Heart right ventricle (tissue), 16 donors: ENCODE measurements at regions not wholly inside any gene's neighbourhood (a gene's known extent, or its start where the extent isn't known, plus 50 kb on each side); places are given as distances from the start of the nearest gene placed in this dataset.

Source experiments
- ATAC-seq, 8 donors: fragments of 200-7000 bp; cut with Tn5 transposase; one replicate each; pipeline ENCODE4 v1.9.1; 2020; ENCODE audit warnings: mild to moderate bottlenecking in 8 of 8, moderate library complexity in 8 of 8, moderate number of reproducible peaks in 1 of 8
- DNase-seq, 2 donors: peaks; one replicate each; pipeline ENCODE4 v3.0.0-alpha.2; 2020
- H3K27ac ChIP-seq, 10 donors: fragments of 200-600 bp; sonication (generic) in 2 of 10; one replicate each; pipeline versions ENCODE4 v1.5.0 to v1.8.0; 2020 to 2022; ENCODE audit warnings: mild to moderate bottlenecking in 3 of 10
- H3K27me3 ChIP-seq, 7 donors: fragments of 200-600 bp; one replicate each; pipeline ENCODE4 v1.8.0; 2021 to 2022; ENCODE audit warnings: mild to moderate bottlenecking in 2 of 7
- H3K36me3 ChIP-seq, 9 donors: fragments of 200-600 bp; sonication (generic) in 1 of 9; one replicate each; pipeline versions ENCODE4 v1.5.0 to v1.8.0; 2020 to 2022; ENCODE audit warnings: mild to moderate bottlenecking in 2 of 9
- H3K4me1 ChIP-seq, 9 donors: fragments of 200-600 bp; sonication (generic) in 1 of 9; one replicate each; pipeline versions ENCODE4 v1.5.0 to v1.8.0; 2020 to 2022; ENCODE audit warnings: mild to moderate bottlenecking in 4 of 9
- H3K4me3 ChIP-seq, 10 donors: fragments of 200-600 bp; sonication (generic) in 2 of 10; one replicate each; pipeline versions ENCODE4 v1.5.0 to v1.8.0; 2020 to 2022; ENCODE audit warnings: mild to moderate bottlenecking in 7 of 10, moderate library complexity in 2 of 10
- H3K9me3 ChIP-seq, 11 donors: fragments of 200-600 bp in 10 of 11; sonication (generic) in 2 of 11; one replicate each; pipeline versions ENCODE4 v1.5.0 to v1.8.0; 2013 to 2022; ENCODE audit warnings: mild to moderate bottlenecking in 2 of 11, control low read depth in 1 of 11, moderate library complexity in 1 of 11
- CTCF ChIP-seq, 9 donors: fragments of 200-600 bp; sonication (generic) in 2 of 9; IDR thresholded peaks; one replicate each; pipeline versions ENCODE4 v1.5.0 to v1.8.0; 2021 to 2022; ENCODE audit warnings: antibody characterized with exemption in 9 of 9, mild to moderate bottlenecking in 5 of 9, moderate library complexity in 1 of 9
- WGBS, 2 donors: extraction: QIAGEN DNeasy Blood & Tissue Kit; methylation state at CpG; one replicate each; pipeline ENCODE4 v1.1.7; 2013; ENCODE audit warnings: inconsistent platforms in 1 of 2; 5-methylcytosine and 5-hydroxymethylcytosine counted together
- intact Hi-C, 10 donors: fragments of 100-400 bp; cut with DNase I; formaldehyde crosslinking; loops; one replicate each; pipeline versions ENCODE4 v1.11.1 to v1.14.2; 2022
- donor health status: Arrhythmogenic right ventricular cardiomyopathy.
- donor health status: ischemic (EF 13 %, LVEDD 7.1; RV severe dilation, severe dysfunction).
- donor health status: healthy with polysubstance abuse.
- donor health status: DM: no; HTN: yes; CAD: no.
- donor health status: DM: no; HTN: no; CAD: no.
- donor health status: ischemic (EF 25% LVEDD 6.9; RV normal size, moderate dysfunction).
- donor health status: ischemic (EF 25% LVEDD 5.7; RV mildly dilated, moderate dysfunction).
- donor health status: healthy.
- donor health status: DM: yes; HTN: yes; CAD: no.
- donor health status: Ischemic cardiomyopathy.
- donor health status: ischemic (EF 35%, LVEDD 5.7; RV mildly dilated, moderate dysfunction).
- donor health status: nonischemic (EF 11% LVEDD 7.7; RV severe dilation, severe dysfunction).
- donor health status: DM: yes; HTN: yes; CAD: no.
- donor health status: PGD.
- donor health status: ischemic (EF 29% LVEDD 5.4; RV normal size, mild dysfunction).
- donor health status: nonischemic (EF 23%, LVEDD 6.1; RV moderate dilation, normal function).

- DNase-seq (peak; percentile 35 to 50), ATAC-seq (peak in 7 of 8 donors; percentile 51 to 74 (median 60))
- H3K27ac ChIP-seq: peak overlapping the region; percentile 27 to 93 (median 79)
- no peak for TF ChIP-seq CTCF (IDR thresholded peaks at IDR 0.05)
- WGBS, 2 donors: 37 to 53% methylated on average over 21 of the region's 21 CpGs
- intact Hi-C loops: loop anchor here in 3 of 10 donors (10.0 kb wide), 2 partner anchors 55 to 65 kb away; no protein-coding TSS in a partner anchor
- no peaks in the 10 kb centered on the region for H3K36me3 ChIP-seq
- H3K4me3 ChIP-seq: peak overlapping the region; percentile 26 to 58 (median 50)
- peaks cover 0 to 3% (median 0%) of the 10 kb centered on the region in 7 donors for H3K27me3 ChIP-seq
- H3K4me1 ChIP-seq: peaks cover 0 to 47% (median 22%) of the 10 kb centered on the region in 9 donors
- H3K9me3 ChIP-seq: no peaks in the 10 kb centered on the region
Measured at GRCh38 chr18:24659827-24660720, 199.6 kb downstream of the HRH4 start.

GRCh38 chr18:24660956-24661355 lies 200.5 kb downstream of the HRH4 start:
- Histone ChIP-seq H3K27me3 (peaks cover 0 to 3% (median 0%) of the 10 kb centered on the region in 7 donors), H3K9me3 (no peaks in the 10 kb centered on the region), H3K4me3 (peak overlapping the region in 4 of 10 donors; percentile 48 to 58 (median 55)), H3K4me1 (peaks cover 0 to 47% (median 22%) of the 10 kb centered on the region in 9 donors), H3K36me3 (no peaks in the 10 kb centered on the region), H3K27ac (peak overlapping the region in 9 of 10 donors; percentile 68 to 93 (median 81))
- WGBS, 2 donors: 60 to 81% methylated on average over 1 of the region's 1 CpG
- no peak for ATAC-seq
- DNase-seq: no peak
- no peak for TF ChIP-seq CTCF (IDR thresholded peaks at IDR 0.05)
- intact Hi-C loops: loop anchor here in 1 of 10 donors (10.0 kb wide), 1 partner anchor 56 kb away; no protein-coding TSS in a partner anchor

GRCh38 chr18:24662412-24662821 lies 202.0 kb downstream of the HRH4 start:
- Histone ChIP-seq H3K27me3 (peaks cover 0 to 3% (median 0%) of the 10 kb centered on the region in 7 donors), H3K4me1 (peaks cover 0 to 38% (median 14%) of the 10 kb centered on the region in 9 donors), H3K9me3 (no peaks in the 10 kb centered on the region), H3K36me3 (no peaks in the 10 kb centered on the region), H3K4me3 (peak overlapping the region in 3 of 10 donors; percentile 2 to 11 (median 8)), H3K27ac (peak overlapping the region in 1 of 10 donors; percentile 30)
- WGBS, 2 donors: 57 to 60% methylated on average over 13 of the region's 13 CpGs
- no peak for TF ChIP-seq CTCF (IDR thresholded peaks at IDR 0.05)
- ATAC-seq (peak in 2 of 8 donors; percentile 27 to 45), DNase-seq (no peak)
- intact Hi-C loops: loop anchor here in 1 of 10 donors (10.0 kb wide), 1 partner anchor 58 kb away; no protein-coding TSS in a partner anchor

- Histone ChIP-seq H3K27ac (no peak overlapping the region), H3K4me3 (no peak overlapping the region), H3K4me1 (peaks cover 0 to 33% (median 10%) of the 10 kb centered on the region in 9 donors), H3K27me3 (peaks cover 0 to 3% (median 0%) of the 10 kb centered on the region in 7 donors), H3K9me3 (no peaks in the 10 kb centered on the region), H3K36me3 (no peaks in the 10 kb centered on the region)
- DNase-seq (no peak), ATAC-seq (no peak)
- TF ChIP-seq CTCF (IDR thresholded peaks at IDR 0.05): no peak
- intact Hi-C loops: loop anchor here in 1 of 10 donors (10.0 kb wide), 1 partner anchor 58 kb away; no protein-coding TSS in a partner anchor
- WGBS, 2 donors: 65 to 77% methylated on average over 5 of the region's 5 CpGs
Measured at GRCh38 chr18:24663026-24663425, 202.6 kb downstream of the HRH4 start.
